Neutrophil (primary cell): ENCODE measurements at regions not wholly inside any gene's neighbourhood (a gene's known extent, or its start where the extent isn't known, plus 50 kb on each side); places are given as distances from the start of the nearest gene placed in this dataset.

Source experiments
- H3K27ac ChIP-seq: fragments of 200-600 bp; sonication (generic); 2 replicates; pipeline ENCODE4 v1.5.1; 2016; ENCODE audit warnings: mild to moderate bottlenecking, moderate library complexity
- H3K27me3 ChIP-seq: fragments of 200-600 bp; sonication (generic); 2 replicates; pipeline ENCODE4 v1.6.0; 2016; ENCODE audit warnings: mild to moderate bottlenecking
- H3K36me3 ChIP-seq: fragments of 200-600 bp; sonication (generic); 2 replicates; pipeline ENCODE4 v1.5.1; 2017
- H3K4me1 ChIP-seq, 2 experiments: fragments of 200-600 bp in 1 of 2; sonication (generic) in 1 of 2; 1 replicate in 1 of 2; 2 replicates in 1 of 2; pipeline versions ENCODE4 v1.5.1 to v1.6.1; 2013 to 2016; ENCODE audit warnings: low read depth in 1 of 2, low read length in 1 of 2, mild to moderate bottlenecking in 1 of 2, moderate library complexity in 1 of 2; ENCODE audit not compliant: control insufficient read depth in 1 of 2, insufficient read depth in 1 of 2
- H3K4me3 ChIP-seq, 2 experiments: fragments of 200-600 bp in 1 of 2; sonication (generic) in 1 of 2; 1 replicate in 1 of 2; 2 replicates in 1 of 2; pipeline ENCODE4 v1.5.1; 2013 to 2016; ENCODE audit warnings: low read depth in 1 of 2, low read length in 1 of 2, mild to moderate bottlenecking in 1 of 2, moderate library complexity in 1 of 2
- H3K9me3 ChIP-seq: fragments of 200-600 bp; sonication (generic); 2 replicates; pipeline ENCODE4 v1.5.1; 2016
- TF ChIP-seq, protein P1 (sequence below): fragments of 200-600 bp; sonication (generic); IDR thresholded peaks from 2 replicates; pipeline ENCODE4 v1.5.1; 2016; ENCODE audit warnings: antibody characterized with exemption

DNA sequence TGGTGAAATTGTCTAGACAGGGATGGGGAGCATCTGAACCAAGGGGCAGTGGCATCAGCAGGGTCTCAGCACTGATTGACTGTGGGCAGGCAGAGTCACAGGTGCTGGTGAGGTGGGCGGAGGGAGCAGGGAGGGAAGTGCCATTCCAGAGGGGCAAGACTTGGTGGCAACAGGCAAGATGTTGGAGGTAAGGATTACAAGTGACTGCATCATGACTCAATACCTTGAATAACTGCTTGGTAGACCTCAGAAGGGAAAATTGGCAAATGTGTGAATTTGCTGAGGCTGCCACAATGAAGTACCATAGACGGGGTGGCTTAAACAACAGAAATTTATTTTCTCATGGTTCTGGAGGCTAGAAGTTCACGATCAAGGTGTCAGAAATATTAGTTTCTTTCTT lies 419.1 kb downstream of the HS3ST3B1 start:
- Histone ChIP-seq H3K27me3 (no peaks in the 10 kb centered on the region), H3K4me1 (no peaks in the 10 kb centered on the region), H3K9me3 (no peaks in the 10 kb centered on the region), H3K27ac (no peak overlapping the region), H3K36me3 (no peaks in the 10 kb centered on the region), H3K4me3 (no peak overlapping the region)
- TF ChIP-seq, protein P1, sequence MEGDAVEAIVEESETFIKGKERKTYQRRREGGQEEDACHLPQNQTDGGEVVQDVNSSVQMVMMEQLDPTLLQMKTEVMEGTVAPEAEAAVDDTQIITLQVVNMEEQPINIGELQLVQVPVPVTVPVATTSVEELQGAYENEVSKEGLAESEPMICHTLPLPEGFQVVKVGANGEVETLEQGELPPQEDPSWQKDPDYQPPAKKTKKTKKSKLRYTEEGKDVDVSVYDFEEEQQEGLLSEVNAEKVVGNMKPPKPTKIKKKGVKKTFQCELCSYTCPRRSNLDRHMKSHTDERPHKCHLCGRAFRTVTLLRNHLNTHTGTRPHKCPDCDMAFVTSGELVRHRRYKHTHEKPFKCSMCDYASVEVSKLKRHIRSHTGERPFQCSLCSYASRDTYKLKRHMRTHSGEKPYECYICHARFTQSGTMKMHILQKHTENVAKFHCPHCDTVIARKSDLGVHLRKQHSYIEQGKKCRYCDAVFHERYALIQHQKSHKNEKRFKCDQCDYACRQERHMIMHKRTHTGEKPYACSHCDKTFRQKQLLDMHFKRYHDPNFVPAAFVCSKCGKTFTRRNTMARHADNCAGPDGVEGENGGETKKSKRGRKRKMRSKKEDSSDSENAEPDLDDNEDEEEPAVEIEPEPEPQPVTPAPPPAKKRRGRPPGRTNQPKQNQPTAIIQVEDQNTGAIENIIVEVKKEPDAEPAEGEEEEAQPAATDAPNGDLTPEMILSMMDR = no peak

GRCh38 chr17:14717859-14718258 lies 417.0 kb downstream of the HS3ST3B1 start:
- no peaks in the 10 kb centered on the region for H3K27me3 ChIP-seq
- TF ChIP-seq, protein P1 = no peak
- H3K36me3 ChIP-seq = no peaks in the 10 kb centered on the region
- H3K4me3 ChIP-seq = no peak overlapping the region
- H3K9me3 ChIP-seq = no peaks in the 10 kb centered on the region
- H3K4me1 ChIP-seq = peaks cover 2 to 4% of the 10 kb centered on the region in 2 experiments
- H3K27ac ChIP-seq = no peak overlapping the region

GRCh38 chr17:14715561-14715960 lies 414.7 kb downstream of the HS3ST3B1 start:
- H3K36me3 ChIP-seq = no peaks in the 10 kb centered on the region
- no peak overlapping the region for H3K4me3 ChIP-seq
- no peaks in the 10 kb centered on the region for H3K27me3 ChIP-seq
- TF ChIP-seq, protein P1 = no peak
- peaks cover 10 to 12% of the 10 kb centered on the region in 2 experiments for H3K4me1 ChIP-seq
- H3K27ac ChIP-seq = no peak overlapping the region
- H3K9me3 ChIP-seq = no peaks in the 10 kb centered on the region

DNA sequence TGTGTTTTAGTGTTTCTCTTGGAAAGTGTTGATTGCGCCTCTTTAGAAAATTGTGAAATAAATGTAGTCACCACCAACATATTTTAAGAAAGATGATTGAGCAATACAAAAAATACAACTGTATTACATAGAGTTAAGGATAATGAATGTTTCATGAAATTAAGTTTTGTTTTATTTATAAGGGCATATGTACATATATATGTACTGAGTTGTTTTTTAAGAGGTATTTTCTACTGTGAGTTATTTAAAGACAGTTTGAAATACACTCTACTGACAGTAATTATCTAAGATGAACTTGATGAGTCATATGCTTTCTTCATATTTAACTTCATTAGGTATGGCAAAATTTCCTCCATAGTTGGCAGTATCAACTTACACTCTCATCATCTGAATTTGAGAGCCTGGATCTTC lies 411.7 kb downstream of the HS3ST3B1 start:
- TF ChIP-seq, protein P1 = no peak
- Histone ChIP-seq H3K27ac (no peak overlapping the region), H3K4me1 (peaks cover 10 to 12% of the 10 kb centered on the region in 2 experiments), H3K36me3 (no peaks in the 10 kb centered on the region), H3K4me3 (no peak overlapping the region), H3K27me3 (no peaks in the 10 kb centered on the region), H3K9me3 (no peaks in the 10 kb centered on the region)

- Histone ChIP-seq H3K27ac (no peak overlapping the region), H3K27me3 (no peaks in the 10 kb centered on the region), H3K4me1 (no peaks in the 10 kb centered on the region), H3K4me3 (no peak overlapping the region), H3K9me3 (no peaks in the 10 kb centered on the region), H3K36me3 (no peaks in the 10 kb centered on the region)
- TF ChIP-seq, protein P1 = no peak
Observed at GRCh38 chr17:14704121-14704520, 403.2 kb downstream of the HS3ST3B1 start.

DNA sequence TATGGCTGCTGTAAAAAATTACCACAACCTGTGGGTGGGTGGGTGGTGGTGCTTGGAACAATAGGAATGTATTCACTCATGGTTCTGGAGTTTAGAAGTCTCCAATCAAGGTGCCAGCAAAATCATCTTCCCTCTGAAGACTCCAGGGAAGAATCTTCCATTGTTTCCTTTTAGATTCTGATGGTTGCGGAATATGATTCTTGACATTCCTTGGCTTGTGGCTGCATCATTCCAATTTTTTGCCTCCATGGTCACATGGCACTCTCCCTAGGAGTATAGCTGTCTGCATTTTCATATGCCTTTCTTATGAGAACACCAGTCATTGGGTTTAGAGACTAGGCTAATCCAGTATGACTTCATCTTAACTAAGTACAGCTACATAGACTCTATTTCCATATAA lies 401.0 kb downstream of the HS3ST3B1 start:
- H3K4me1 ChIP-seq = no peaks in the 10 kb centered on the region
- H3K9me3 ChIP-seq = no peaks in the 10 kb centered on the region
- H3K27ac ChIP-seq = no peak overlapping the region
- H3K36me3 ChIP-seq = no peaks in the 10 kb centered on the region
- no peak overlapping the region for H3K4me3 ChIP-seq
- TF ChIP-seq, protein P1 = no peak
- no peaks in the 10 kb centered on the region for H3K27me3 ChIP-seq
